GM12865 (cell line): ENCODE measurements at regions not wholly inside any gene's neighbourhood (a gene's known extent, or its start where the extent isn't known, plus 50 kb on each side); places are given as distances from the start of the nearest gene placed in this dataset.

Experiments
- DNase-seq: peaks from one replicate; pipeline ENCODE4 v3.0.0; 2010; ENCODE audit warnings: low read depth
- H3K4me3 ChIP-seq: 2 replicates; pipeline ENCODE4 v1.5.1; 2011; ENCODE audit warnings: mild to moderate bottlenecking, low read depth, low read length, control low read depth
- TF ChIP-seq, protein P1 (sequence below): IDR thresholded peaks from 2 replicates; pipeline ENCODE4 v1.5.1; 2011; ENCODE audit warnings: low read length, control low read depth, low read depth, inconsistent platforms; ENCODE audit not compliant: insufficient read depth; ENCODE audit errors: missing control alignments

GRCh38 chr18:72605376-72605775 is 61.2 kb upstream of the CBLN2 start:
- no peak for DNase-seq
- TF ChIP-seq, protein P1, sequence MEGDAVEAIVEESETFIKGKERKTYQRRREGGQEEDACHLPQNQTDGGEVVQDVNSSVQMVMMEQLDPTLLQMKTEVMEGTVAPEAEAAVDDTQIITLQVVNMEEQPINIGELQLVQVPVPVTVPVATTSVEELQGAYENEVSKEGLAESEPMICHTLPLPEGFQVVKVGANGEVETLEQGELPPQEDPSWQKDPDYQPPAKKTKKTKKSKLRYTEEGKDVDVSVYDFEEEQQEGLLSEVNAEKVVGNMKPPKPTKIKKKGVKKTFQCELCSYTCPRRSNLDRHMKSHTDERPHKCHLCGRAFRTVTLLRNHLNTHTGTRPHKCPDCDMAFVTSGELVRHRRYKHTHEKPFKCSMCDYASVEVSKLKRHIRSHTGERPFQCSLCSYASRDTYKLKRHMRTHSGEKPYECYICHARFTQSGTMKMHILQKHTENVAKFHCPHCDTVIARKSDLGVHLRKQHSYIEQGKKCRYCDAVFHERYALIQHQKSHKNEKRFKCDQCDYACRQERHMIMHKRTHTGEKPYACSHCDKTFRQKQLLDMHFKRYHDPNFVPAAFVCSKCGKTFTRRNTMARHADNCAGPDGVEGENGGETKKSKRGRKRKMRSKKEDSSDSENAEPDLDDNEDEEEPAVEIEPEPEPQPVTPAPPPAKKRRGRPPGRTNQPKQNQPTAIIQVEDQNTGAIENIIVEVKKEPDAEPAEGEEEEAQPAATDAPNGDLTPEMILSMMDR = no peak
- no peak overlapping the region for H3K4me3 ChIP-seq

DNA sequence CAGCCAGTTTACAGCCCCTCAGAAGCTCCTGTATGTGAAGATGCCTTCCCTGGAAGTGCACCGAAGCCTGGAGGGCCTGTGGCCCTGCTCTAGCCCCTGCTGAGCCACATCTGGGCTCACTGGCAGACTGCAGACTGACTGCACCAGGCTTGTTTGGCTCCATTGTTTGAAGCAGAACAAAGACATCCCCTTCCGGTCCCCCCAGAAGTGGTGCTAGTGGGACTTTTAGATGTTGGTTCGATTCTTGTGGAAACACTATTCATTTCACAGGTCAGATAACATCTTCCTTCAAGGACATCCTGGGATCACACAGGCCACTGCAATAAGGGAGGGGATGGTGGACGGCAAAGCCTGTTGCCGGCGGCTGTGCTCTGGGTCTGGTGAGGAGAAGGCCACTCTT is 57.8 kb upstream of the CBLN2 start:
- H3K4me3 ChIP-seq = no peak overlapping the region
- TF ChIP-seq, protein P1 = no peak
- DNase-seq = no peak

- H3K4me3 ChIP-seq = no peak overlapping the region
- DNase-seq = no peak
- TF ChIP-seq, protein P1 = no peak
These were observed 57.3 kb upstream of the CBLN2 start for GRCh38 chr18:72601481-72601880.
